Caki2 (cell line): ENCODE measurements at regions not wholly inside any gene's neighbourhood (a gene's known extent, or its start where the extent isn't known, plus 50 kb on each side); places are given as distances from the start of the nearest gene placed in this dataset.
"Not testable (repeated sequence)": the region's sequence is repeated elsewhere in the genome, so short reads cannot be mapped to it uniquely, and the experiment has no call there.

Experiments used
- DNase-seq: peaks from one replicate; pipeline ENCODE4 v3.0.0-alpha.2; 2015; ENCODE audit warnings: low read depth
- in situ Hi-C: cut with HindIII; loops from 2 replicates; pipeline ENCODE4 v1.10.0; 2016; ENCODE audit warnings: low sequenced_read_pairs, low pct_unique_long_range_greater_than_20kb, mixed read lengths

DNA sequence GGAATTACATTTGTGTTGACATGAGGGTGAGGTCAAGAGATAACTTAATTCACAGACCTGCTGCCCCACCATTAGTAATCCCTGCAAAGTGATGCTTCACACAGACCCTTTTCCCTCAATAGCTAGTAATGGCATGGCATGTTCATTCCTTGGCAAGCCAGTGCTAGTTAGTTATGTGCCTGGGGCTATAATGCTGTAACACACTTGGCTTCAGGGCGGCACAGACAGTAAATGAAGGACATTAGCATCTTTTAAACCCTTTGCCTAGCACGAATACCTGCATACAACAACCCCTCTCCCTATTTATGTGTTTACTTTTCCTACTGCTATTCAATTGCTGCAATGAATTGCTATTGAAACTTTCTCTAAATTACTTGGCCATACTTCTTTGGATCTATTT is 266.2 kb upstream of the VWC2 start:
- DNase-seq, in situ Hi-C loops: not testable (repeated sequence)

DNA sequence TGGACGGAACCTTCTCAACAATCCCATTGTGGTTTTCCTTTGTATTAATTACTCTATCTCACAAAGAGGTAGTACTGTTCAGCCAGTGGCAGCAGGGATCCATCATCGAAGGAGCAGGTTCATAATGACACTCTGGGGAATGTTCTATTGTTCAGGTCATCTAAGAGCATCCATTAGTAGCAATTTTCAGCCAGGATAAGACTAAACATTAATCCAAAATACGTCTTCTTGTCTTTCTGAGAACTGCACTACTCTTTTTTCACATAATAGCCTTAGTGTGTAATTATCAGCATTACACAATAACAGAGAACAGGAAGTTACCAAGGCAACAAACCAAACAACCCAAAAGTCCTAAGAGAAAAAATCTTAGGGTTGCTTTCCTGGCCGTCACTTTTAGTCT is 259.5 kb upstream of the VWC2 start:
- in situ Hi-C loops: no loop called here
- no peak for DNase-seq

GRCh38 chr7:49520951-49521350 is 252.5 kb upstream of the VWC2 start:
- no peak for DNase-seq
- in situ Hi-C loops: no loop called here

DNA sequence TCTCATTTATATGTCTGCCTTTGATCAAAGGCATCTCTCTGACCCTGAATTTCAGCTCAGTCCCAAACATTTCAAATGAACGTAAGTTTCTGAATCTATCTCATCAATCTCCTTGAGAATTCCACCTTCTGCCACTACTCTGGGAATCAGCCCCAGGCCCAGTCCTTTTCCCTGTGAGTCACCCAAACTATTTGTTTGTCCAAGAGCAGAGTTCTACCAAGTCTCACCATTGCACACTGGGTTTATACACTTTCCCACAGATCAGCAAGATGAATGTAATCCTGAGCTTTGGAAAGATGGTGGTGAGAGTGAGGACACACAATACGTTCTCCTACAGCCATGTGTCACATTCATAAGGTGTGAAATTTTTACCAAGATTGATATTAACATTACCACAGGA is 251.3 kb upstream of the VWC2 start:
- DNase-seq: peak; percentile 21
- in situ Hi-C loops: no loop called here

- DNase-seq: no peak
Measured at GRCh38 chr7:49523870-49524269, 249.6 kb upstream of the VWC2 start.

GRCh38 chr7:49527182-49527581 is 246.3 kb upstream of the VWC2 start:
- in situ Hi-C loops: no loop called here
- no peak for DNase-seq

More at GRCh38 chr7:49523870-49524269, 249.6 kb upstream of the VWC2 start:
- in situ Hi-C loops: no loop called here

- peak; percentile 53 for DNase-seq
- in situ Hi-C loops: no loop called here
Measured at GRCh38 chr7:49530481-49530880, 243.0 kb upstream of the VWC2 start.

GRCh38 chr7:49563693-49564378 is 209.6 kb upstream of the VWC2 start:
- in situ Hi-C loops: no loop called here
- no peak for DNase-seq

GRCh38 chr7:49564379-49564714 is 209.1 kb upstream of the VWC2 start:
- no peak for DNase-seq
- in situ Hi-C loops: no loop called here

DNA sequence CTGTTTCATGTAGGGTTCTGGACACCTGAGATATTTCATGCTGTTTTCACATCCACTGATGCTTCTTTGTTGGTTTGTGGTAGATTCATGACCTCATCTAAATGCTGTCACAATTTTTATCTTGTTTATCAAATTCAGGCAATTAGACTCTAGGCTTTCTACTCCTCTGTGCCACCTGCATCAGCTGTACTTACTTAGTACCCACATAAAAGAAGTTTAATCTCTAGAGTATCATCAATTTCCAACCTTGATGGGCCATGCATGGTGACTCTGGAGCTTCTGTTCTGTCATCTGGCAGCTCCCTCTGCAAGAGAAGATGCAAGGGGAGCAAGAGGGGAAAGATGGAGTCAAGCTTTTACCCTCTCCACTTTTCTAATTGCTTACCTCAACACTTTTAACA is 195.9 kb upstream of the VWC2 start:
- no peak for DNase-seq
- in situ Hi-C loops: no loop called here

GRCh38 chr7:49579408-49579807 is 194.0 kb upstream of the VWC2 start:
- in situ Hi-C loops: no loop called here

GRCh38 chr7:49580000-49580399 is 193.4 kb upstream of the VWC2 start:
- in situ Hi-C loops: no loop called here
- DNase-seq: no peak

More at GRCh38 chr7:49579408-49579807, 194.0 kb upstream of the VWC2 start:
- DNase-seq: no peak

DNA sequence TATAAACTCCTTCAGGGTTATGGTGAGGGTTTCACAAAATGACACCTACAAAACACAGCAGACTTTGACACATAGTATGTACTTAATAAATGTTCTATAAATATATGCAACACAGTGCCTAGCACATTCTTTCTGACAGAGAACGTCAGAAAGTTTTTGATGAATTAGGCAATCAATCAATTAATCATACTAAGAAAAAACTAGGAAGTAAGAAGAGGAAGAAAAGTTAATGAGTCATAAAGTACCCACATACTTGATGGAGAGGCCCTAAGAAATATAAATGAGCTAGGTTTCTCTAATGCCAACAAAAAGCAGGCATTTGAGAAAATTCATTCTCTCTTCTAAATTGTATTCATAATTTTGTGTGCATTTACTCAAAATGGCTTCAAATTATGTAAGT is 192.7 kb upstream of the VWC2 start:
- in situ Hi-C loops: no loop called here
- DNase-seq: no peak

GRCh38 chr7:49583440-49583839 is 190.0 kb upstream of the VWC2 start:
- in situ Hi-C loops: no loop called here
- DNase-seq: no peak

DNA sequence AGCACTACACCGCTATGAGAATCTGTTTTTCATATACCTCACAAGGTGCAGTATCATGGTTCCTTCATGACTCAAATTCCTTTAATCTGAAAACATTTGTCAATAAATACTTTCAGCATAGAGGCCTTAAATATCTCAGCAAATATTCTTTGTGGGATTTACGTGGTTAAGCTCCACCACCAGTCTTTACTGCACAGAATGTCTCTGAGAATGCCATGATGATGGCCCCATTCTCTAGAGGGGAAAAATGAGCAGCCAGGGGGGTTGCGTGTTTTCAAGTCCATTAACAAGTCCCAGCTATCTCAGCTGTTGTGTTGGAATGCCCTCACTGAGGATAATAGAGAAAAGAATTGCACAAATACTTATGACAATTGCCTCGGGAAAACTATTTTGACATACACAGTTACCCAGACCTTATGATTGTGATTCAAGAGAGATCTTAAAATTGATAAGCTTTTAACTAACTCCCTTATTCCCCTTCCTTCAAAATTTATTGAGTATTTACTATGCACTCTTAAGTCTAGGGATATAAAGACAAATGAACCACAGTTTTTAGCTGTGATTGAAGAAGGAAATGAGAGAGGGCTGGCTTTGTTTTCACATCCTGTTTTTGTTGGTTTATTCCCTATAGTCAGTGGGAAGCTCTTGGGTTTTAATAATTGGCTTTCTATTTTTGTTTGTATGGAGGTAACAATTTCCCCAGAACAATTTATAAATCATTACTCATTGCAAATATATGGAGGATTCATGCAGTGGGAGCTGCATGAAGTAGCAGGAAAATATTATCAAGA is 176.5 kb upstream of the VWC2 start:
- in situ Hi-C loops: no loop called here
- DNase-seq: no peak

DNA sequence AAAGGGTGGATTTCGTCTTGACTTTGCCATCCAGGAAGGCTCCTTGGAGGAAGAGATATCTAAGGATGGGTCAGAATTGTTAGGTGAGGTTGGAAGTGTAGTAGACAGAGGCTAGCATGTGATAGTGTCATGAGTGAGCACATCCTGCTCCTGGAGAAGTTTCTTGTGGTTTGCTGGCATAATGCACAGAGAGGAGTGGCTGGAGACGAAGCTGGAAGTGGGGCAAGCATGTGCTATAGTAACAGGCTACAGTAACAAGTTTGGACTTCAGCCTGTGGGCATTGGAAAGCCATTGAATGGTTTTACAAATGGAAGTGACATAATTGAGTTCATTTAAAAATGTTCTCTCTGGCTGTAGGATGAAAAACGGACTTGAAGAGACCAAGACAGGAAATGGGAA is 175.6 kb upstream of the VWC2 start:
- DNase-seq: no peak
- in situ Hi-C loops: no loop called here

GRCh38 chr7:49611951-49612350 is 161.5 kb upstream of the VWC2 start:
- in situ Hi-C loops: no loop called here
- DNase-seq: no peak

DNA sequence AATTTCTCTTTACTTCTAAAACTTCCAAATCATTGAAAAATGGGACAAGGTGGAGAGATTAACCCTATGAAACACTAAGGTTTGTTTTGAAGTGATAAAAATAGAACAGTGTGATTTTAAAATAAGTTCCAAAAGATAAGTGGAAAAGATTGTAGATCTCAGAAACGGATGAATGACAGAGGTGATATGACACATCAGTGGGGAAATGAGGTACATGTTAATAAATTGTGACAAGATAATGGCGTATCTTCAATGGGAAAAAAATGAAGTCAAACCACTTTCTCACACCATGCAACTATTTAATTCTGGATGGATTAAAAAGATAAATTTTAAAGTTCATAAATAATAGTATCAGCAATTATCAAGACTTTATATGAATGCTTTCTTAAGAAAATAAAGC is 159.7 kb upstream of the VWC2 start:
- in situ Hi-C loops: no loop called here
- DNase-seq: no peak

DNA sequence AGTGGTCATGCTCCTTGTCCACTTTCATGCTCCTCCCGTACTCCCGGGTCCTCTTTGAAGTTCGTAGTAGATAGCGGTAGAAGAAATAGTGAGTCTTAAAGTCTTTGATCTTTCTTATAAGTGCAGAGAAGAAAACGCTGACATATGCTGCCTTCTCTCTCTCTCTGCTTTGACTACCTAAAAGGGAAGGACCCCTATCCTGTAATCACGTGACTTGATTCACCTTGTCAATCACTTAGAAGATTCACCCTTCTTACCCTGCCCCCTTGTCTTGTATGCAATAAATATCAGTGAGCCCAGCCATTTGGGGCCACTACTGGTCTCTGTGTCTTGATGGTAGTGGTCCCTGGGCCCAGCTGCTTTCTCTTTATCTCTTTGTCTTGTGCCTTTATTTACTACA is 158.5 kb upstream of the VWC2 start:
- DNase-seq, in situ Hi-C loops: not testable (repeated sequence)

DNA sequence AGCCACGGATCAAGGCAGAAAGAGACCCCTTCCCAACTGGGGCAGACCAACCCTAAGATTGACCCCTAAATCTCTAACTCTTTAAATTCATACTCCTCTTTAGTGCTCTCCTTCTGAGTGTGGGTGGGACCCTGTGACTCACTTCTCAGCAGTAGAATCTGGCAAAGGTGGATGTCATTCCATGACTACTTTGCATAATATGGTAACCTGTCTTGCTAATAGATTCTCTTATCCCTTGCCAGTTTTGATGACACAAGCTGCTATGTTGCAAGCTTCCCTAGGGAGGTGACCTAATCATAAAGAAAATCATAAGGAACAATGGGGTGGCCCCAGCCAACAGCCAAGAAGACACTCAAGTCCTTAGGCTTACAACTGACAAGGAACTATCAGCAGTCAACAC is 155.4 kb upstream of the VWC2 start:
- in situ Hi-C loops: no loop called here

More for the DNA sequence above, 155.4 kb upstream of the VWC2 start:
- DNase-seq: no peak
